Keratinocyte (primary cell): ENCODE measurements at regions not wholly inside any gene's neighbourhood (a gene's known extent, or its start where the extent isn't known, plus 50 kb on each side); places are given as distances from the start of the nearest gene placed in this dataset.

Experiments used
- EZH2 ChIP-seq: IDR thresholded peaks from one replicate; pipeline ENCODE4 v1.6.1; 2012; ENCODE audit warnings: inconsistent platforms, mild to moderate bottlenecking, low read length, moderate library complexity
- TF ChIP-seq, protein P1 (sequence below), 3 experiments: IDR thresholded peaks in 1 of 3; conservative IDR thresholded peaks in 1 of 3; optimal IDR thresholded peaks in 1 of 3; 2 replicates in 2 of 3; 3 replicates in 1 of 3; pipeline versions ENCODE3 to v1.5.1; 2011; ENCODE audit warnings: low read length in 3 of 3, mild to moderate bottlenecking in 3 of 3, moderate library complexity in 2 of 3, control low read depth in 1 of 3, inconsistent platforms in 1 of 3; ENCODE audit not compliant: insufficient read depth in 2 of 3; ENCODE audit errors: extremely low read depth in 1 of 3

- TF ChIP-seq, protein P1, sequence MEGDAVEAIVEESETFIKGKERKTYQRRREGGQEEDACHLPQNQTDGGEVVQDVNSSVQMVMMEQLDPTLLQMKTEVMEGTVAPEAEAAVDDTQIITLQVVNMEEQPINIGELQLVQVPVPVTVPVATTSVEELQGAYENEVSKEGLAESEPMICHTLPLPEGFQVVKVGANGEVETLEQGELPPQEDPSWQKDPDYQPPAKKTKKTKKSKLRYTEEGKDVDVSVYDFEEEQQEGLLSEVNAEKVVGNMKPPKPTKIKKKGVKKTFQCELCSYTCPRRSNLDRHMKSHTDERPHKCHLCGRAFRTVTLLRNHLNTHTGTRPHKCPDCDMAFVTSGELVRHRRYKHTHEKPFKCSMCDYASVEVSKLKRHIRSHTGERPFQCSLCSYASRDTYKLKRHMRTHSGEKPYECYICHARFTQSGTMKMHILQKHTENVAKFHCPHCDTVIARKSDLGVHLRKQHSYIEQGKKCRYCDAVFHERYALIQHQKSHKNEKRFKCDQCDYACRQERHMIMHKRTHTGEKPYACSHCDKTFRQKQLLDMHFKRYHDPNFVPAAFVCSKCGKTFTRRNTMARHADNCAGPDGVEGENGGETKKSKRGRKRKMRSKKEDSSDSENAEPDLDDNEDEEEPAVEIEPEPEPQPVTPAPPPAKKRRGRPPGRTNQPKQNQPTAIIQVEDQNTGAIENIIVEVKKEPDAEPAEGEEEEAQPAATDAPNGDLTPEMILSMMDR (optimal IDR thresholded peaks at IDR 0.05 in 1 of 3, IDR thresholded peaks at IDR 0.05 in 1 of 3, conservative IDR thresholded peaks at IDR 0.05 in 1 of 3; ENCODE audit: extremely low read depth in 1 of 3, insufficient read depth in 2 of 3, low read length in 3 of 3): no peak
- TF ChIP-seq EZH2: no peak
Measured at GRCh38 chr17:33667671-33668070, 374.6 kb upstream of the ASIC2 start.
